ENCODE measurements at regions not wholly inside any gene's neighbourhood (a gene's known extent, or its start where the extent isn't known, plus 50 kb on each side); places are given as distances from the start of the nearest gene placed in this dataset.

DNA sequence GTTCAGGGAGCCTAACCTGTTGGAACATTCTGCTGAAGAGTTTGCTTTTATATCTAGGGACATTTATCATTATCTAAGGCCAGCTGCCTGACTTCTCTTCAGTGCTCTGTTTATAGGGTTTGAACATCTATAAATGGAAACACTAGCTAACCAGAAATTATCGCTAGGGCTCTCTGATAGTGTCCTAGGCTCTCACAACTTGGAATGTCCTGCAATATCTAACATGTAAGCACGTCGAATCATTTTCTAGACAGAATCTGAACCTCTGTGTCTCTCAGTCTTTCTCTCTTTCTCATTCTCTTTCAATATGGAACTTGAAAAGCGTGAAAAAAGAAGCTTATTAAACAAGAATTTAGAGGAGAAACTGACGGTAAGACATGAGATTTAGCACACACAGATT is 92.5 kb upstream of the MLIP start:
- TF ChIP-seq POLR2A (IDR thresholded peaks at IDR 0.05; ENCODE audit: borderline replicate concordance, extremely low read depth, insufficient read depth, insufficient read length) = no peak
- TF ChIP-seq, protein P1, sequence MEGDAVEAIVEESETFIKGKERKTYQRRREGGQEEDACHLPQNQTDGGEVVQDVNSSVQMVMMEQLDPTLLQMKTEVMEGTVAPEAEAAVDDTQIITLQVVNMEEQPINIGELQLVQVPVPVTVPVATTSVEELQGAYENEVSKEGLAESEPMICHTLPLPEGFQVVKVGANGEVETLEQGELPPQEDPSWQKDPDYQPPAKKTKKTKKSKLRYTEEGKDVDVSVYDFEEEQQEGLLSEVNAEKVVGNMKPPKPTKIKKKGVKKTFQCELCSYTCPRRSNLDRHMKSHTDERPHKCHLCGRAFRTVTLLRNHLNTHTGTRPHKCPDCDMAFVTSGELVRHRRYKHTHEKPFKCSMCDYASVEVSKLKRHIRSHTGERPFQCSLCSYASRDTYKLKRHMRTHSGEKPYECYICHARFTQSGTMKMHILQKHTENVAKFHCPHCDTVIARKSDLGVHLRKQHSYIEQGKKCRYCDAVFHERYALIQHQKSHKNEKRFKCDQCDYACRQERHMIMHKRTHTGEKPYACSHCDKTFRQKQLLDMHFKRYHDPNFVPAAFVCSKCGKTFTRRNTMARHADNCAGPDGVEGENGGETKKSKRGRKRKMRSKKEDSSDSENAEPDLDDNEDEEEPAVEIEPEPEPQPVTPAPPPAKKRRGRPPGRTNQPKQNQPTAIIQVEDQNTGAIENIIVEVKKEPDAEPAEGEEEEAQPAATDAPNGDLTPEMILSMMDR (IDR thresholded peaks at IDR 0.05 in 2 of 3, conservative IDR thresholded peaks at IDR 0.05 in 1 of 3; ENCODE audit: borderline replicate concordance in 1 of 3, insufficient read depth in 1 of 3, low read depth in 2 of 3, low read length in 2 of 3) = no peak
- no peak for TF ChIP-seq CEBPB (IDR thresholded peaks at IDR 0.05; ENCODE audit: low read depth)
- TF ChIP-seq POLR2AphosphoS5 (IDR thresholded peaks at IDR 0.05; ENCODE audit: low read depth, low read length) = no peak
- TF ChIP-seq, protein P2, sequence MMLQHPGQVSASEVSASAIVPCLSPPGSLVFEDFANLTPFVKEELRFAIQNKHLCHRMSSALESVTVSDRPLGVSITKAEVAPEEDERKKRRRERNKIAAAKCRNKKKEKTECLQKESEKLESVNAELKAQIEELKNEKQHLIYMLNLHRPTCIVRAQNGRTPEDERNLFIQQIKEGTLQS (IDR thresholded peaks at IDR 0.05) = no peak
- TF ChIP-seq RAD21 (IDR thresholded peaks at IDR 0.05; ENCODE audit: low read depth) = no peak
- no peak for TF ChIP-seq SRF (IDR thresholded peaks at IDR 0.05; ENCODE audit: low read depth)
- no peak for TF ChIP-seq JUND (IDR thresholded peaks at IDR 0.05)
- TF ChIP-seq, protein P3, sequence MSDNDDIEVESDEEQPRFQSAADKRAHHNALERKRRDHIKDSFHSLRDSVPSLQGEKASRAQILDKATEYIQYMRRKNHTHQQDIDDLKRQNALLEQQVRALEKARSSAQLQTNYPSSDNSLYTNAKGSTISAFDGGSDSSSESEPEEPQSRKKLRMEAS (IDR thresholded peaks at IDR 0.05) = no peak
- TF ChIP-seq ZNF274 (IDR thresholded peaks at IDR 0.05; ENCODE audit: low read depth, low read length) = no peak
